Activated CD8-positive, alpha-beta T cell treated with anti-CD3 and anti-CD28 coated beads for 36 hours (primary cell): ENCODE measurements at regions not wholly inside any gene's neighbourhood (a gene's known extent, or its start where the extent isn't known, plus 50 kb on each side); places are given as distances from the start of the nearest gene placed in this dataset.
A peak's percentile ranks its signal among the peaks of the same experiment; 100 is the strongest.

ENCODE experiments used
- ATAC-seq: fragments of 200-7000 bp; cut with Tn5 transposase; one replicate; pipeline ENCODE4 v1.10.0; 2021; ENCODE audit warnings: mild to moderate bottlenecking, moderate library complexity
- CTCF ChIA-PET: fragments of 350-600 bp; sonication (Branson Sonifier 250); formaldehyde crosslinking; loops from one replicate; lab custom pipeline; 2021; ENCODE audit warnings: antibody characterized with exemption; lab: Charles Lee
- POLR2A ChIA-PET: fragments of 350-600 bp; sonication (Branson Sonifier 250); formaldehyde crosslinking; loops from one replicate; lab custom pipeline; 2021; ENCODE audit warnings: antibody characterized with exemption; lab: Charles Lee
- DNase-seq: peaks from one replicate; pipeline ENCODE4 v3.0.0-alpha.2; 2020
- H3K27ac Mint-ChIP-seq: one replicate; pipeline ENCODE4 v1.8.0; 2021; ENCODE audit warnings: mild to moderate bottlenecking, mixed read lengths
- H3K27me3 Mint-ChIP-seq: one replicate; pipeline ENCODE4 v1.8.0; 2021; ENCODE audit warnings: mixed read lengths
- H3K36me3 Mint-ChIP-seq: one replicate; pipeline ENCODE4 v1.8.0; 2021; ENCODE audit warnings: low read depth, mixed read lengths
- H3K4me1 Mint-ChIP-seq: one replicate; pipeline ENCODE4 v1.8.0; 2021; ENCODE audit warnings: low read depth, mixed read lengths
- H3K4me3 Mint-ChIP-seq: one replicate; pipeline ENCODE4 v1.8.0; 2021; ENCODE audit warnings: mild to moderate bottlenecking, moderate library complexity, mixed read lengths
- H3K9me3 Mint-ChIP-seq: one replicate; pipeline ENCODE4 v1.8.0; 2021; ENCODE audit warnings: mixed read lengths
- intact Hi-C: fragments of 100-400 bp; cut with micrococcal nuclease; formaldehyde crosslinking; loops from one replicate; pipeline ENCODE4 v1.10.0; 2022
- TF ChIP-seq, protein P1 (sequence below): fragments of 200-600 bp; IDR thresholded peaks from one replicate; pipeline ENCODE4 v1.8.0; 2022; ENCODE audit warnings: antibody characterized with exemption, mild to moderate bottlenecking

- TF ChIP-seq, protein P1, sequence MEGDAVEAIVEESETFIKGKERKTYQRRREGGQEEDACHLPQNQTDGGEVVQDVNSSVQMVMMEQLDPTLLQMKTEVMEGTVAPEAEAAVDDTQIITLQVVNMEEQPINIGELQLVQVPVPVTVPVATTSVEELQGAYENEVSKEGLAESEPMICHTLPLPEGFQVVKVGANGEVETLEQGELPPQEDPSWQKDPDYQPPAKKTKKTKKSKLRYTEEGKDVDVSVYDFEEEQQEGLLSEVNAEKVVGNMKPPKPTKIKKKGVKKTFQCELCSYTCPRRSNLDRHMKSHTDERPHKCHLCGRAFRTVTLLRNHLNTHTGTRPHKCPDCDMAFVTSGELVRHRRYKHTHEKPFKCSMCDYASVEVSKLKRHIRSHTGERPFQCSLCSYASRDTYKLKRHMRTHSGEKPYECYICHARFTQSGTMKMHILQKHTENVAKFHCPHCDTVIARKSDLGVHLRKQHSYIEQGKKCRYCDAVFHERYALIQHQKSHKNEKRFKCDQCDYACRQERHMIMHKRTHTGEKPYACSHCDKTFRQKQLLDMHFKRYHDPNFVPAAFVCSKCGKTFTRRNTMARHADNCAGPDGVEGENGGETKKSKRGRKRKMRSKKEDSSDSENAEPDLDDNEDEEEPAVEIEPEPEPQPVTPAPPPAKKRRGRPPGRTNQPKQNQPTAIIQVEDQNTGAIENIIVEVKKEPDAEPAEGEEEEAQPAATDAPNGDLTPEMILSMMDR: peak; percentile 77
- Mint-ChIP-seq H3K9me3 (peaks cover 4% of the 10 kb centered on the region), H3K27me3 (peaks cover 1% of the 10 kb centered on the region), H3K27ac (peak overlapping the region; percentile 62), H3K4me1 (peaks cover 78% of the 10 kb centered on the region), H3K4me3 (no peak overlapping the region), H3K36me3 (peaks cover 5% of the 10 kb centered on the region)
- ChIA-PET POLR2A (interaction anchor here (0.8 to 2.1 kb wide), 12 partner anchors 9 to 166 kb away, joined by 3 to 5 read pairs (median 4); partner anchors contain the start of gene IRF8), CTCF (interaction anchor here (0.7 to 14.7 kb wide), 31 partner anchors 10 to 173 kb away, joined by 3 to 257 read pairs (median 4); partner anchors contain the start of gene IRF8)
- DNase-seq (peak; percentile 64), ATAC-seq (no peak)
- intact Hi-C loops: loop anchor here (5.0 kb wide), 2 partner anchors 50 to 85 kb away; no protein-coding TSS in a partner anchor
These were observed 88.2 kb downstream of the IRF8 start for GRCh38 chr16:85986931-85987749.

DNA sequence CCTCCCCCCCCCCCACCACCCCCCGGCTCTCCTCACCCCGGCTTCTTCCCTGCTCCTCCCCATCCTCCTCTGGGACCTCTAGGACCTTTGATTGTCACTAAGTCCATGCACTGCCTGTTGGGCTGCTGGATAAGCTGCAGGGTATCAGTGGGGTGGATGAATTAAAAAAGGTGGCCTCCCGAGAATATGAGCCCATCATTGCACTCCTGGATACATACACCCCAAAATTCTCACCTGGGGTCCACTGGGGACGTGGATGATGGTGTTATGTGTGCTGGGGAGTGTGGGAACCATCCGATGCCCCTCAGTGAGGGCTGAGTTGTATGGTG, 88.8 kb downstream of the IRF8 start:
- TF ChIP-seq, protein P1: peak; percentile 60
- ATAC-seq (no peak), DNase-seq (no peak)
- H3K4me1 Mint-ChIP-seq: peaks cover 81% of the 10 kb centered on the region
- ChIA-PET CTCF (interaction anchor here (0.7 to 14.7 kb wide), 26 partner anchors 8 to 313 kb away, joined by 3 to 257 read pairs (median 4); partner anchors contain the start of gene IRF8), POLR2A (interaction anchor here (1.0 to 2.1 kb wide), 12 partner anchors 19 to 166 kb away, joined by 3 to 13 read pairs (median 4); partner anchors contain the start of gene IRF8)
- H3K4me3 Mint-ChIP-seq: no peak overlapping the region
- peaks cover 4% of the 10 kb centered on the region for H3K9me3 Mint-ChIP-seq
- peaks cover 1% of the 10 kb centered on the region for H3K27me3 Mint-ChIP-seq
- H3K27ac Mint-ChIP-seq: peak overlapping the region; percentile 91
- intact Hi-C loops: loop anchor here (1.0 to 5.0 kb wide), 3 partner anchors 50 to 166 kb away; no protein-coding TSS in a partner anchor
- peaks cover 5% of the 10 kb centered on the region for H3K36me3 Mint-ChIP-seq

DNA sequence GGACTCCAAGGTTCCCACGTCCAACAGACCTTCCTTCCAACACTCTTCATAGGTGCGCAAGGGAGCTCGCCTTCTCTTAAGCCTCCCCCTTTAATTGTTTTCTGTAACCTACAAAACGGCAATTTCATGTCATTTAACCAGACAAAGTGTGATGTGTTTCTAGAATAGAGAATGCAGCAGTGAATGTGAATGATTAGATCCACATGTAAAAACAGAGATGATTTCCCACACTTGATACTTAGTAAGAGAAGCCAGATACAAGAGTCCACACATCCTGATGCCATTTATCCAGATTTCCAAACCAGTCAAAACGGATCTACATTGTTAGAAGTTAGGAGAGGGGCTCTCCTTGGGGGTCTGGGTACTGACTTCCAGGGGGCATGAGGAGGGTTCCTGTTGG, 89.3 kb downstream of the IRF8 start:
- TF ChIP-seq, protein P1: no peak
- DNase-seq (no peak), ATAC-seq (peak; percentile 10)
- peaks cover 84% of the 10 kb centered on the region for H3K4me1 Mint-ChIP-seq
- ChIA-PET CTCF (interaction anchor here (0.6 to 14.7 kb wide), 21 partner anchors 8 to 566 kb away, joined by 3 to 257 read pairs (median 5); partner anchors contain the start of gene IRF8), POLR2A (interaction anchor here (1.0 to 2.5 kb wide), 12 partner anchors 11 to 167 kb away, joined by 3 to 16 read pairs (median 4); partner anchors contain the start of gene IRF8)
- H3K27ac Mint-ChIP-seq: peak overlapping the region; percentile 91
- peaks cover 5% of the 10 kb centered on the region for H3K36me3 Mint-ChIP-seq
- peaks cover under 1% of the 10 kb centered on the region for H3K27me3 Mint-ChIP-seq
- intact Hi-C loops: loop anchor here (1.0 to 5.0 kb wide), 3 partner anchors 51 to 167 kb away; no protein-coding TSS in a partner anchor
- H3K9me3 Mint-ChIP-seq: peaks cover 4% of the 10 kb centered on the region
- H3K4me3 Mint-ChIP-seq: peak overlapping the region; percentile 7

DNA sequence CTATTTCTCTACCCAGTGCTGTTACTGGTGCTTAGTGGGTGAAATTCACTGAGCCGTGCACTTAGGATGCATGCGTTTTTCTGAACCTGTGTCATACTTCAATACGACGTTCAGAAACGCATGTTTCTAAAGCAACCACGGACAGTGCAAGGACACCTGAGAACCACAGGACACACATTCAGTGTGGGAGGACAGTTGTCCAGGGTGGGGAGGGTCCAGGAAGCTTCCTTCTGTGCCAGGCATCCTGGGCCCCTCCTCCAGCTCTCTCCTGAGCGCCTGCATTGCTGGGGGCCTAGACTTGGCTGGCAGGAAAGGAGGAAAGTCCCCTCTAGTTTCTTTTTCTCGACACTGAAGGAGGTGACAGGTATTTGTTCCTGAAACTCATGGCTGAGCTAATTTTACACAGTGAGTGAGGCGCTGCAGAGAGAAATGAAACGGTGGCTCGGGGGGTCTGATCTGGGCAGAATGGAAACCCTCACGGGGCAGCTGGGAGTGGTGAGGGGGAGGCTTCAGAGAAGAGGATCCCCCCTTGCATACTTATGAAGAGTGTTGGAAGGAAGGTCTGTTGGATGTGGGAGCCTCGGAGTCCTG, 89.9 kb downstream of the IRF8 start:
- Mint-ChIP-seq H3K4me1 (peaks cover 84% of the 10 kb centered on the region), H3K27ac (peak overlapping the region; percentile 91), H3K27me3 (no peaks in the 10 kb centered on the region), H3K9me3 (peaks cover 4% of the 10 kb centered on the region), H3K4me3 (peak overlapping the region; percentile 43), H3K36me3 (peaks cover 5% of the 10 kb centered on the region)
- ChIA-PET CTCF (interaction anchor here (0.6 to 14.7 kb wide), 21 partner anchors 8 to 567 kb away, joined by 3 to 257 read pairs (median 4); partner anchors contain the start of gene IRF8), POLR2A (interaction anchor here (0.5 to 2.5 kb wide), 17 partner anchors 11 to 168 kb away, joined by 3 to 16 read pairs (median 5); partner anchors contain the start of gene IRF8)
- DNase-seq: peak; percentile 74
- TF ChIP-seq, protein P1: no peak
- intact Hi-C loops: loop anchor here (1.0 to 5.0 kb wide), 3 partner anchors 52 to 168 kb away; no protein-coding TSS in a partner anchor
- ATAC-seq: peak; percentile 72
